ENCODE measurements at regions not wholly inside any gene's neighbourhood (a gene's known extent, or its start where the extent isn't known, plus 50 kb on each side); places are given as distances from the start of the nearest gene placed in this dataset.

DNA sequence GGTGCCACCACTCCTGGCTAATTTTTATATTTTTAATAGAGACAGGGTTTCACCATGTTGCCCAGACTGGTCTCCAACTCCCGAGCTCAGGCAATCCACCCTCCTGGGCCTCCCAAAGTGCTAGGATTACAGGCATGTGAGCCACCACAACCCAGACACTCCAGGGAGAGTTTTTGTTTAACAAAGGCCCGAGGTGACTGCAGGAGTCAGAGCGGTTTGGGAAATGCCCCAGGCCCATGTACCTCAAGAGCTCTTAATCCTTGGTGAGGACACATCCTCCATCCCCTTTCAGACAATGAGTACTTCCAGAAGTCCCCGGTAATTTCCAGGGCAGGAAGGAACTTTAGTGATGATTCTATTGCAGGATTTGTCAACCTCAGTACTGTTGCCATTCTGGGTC, 176.0 kb downstream of the ESRRB start:
- DNase-seq, result no peak

DNA sequence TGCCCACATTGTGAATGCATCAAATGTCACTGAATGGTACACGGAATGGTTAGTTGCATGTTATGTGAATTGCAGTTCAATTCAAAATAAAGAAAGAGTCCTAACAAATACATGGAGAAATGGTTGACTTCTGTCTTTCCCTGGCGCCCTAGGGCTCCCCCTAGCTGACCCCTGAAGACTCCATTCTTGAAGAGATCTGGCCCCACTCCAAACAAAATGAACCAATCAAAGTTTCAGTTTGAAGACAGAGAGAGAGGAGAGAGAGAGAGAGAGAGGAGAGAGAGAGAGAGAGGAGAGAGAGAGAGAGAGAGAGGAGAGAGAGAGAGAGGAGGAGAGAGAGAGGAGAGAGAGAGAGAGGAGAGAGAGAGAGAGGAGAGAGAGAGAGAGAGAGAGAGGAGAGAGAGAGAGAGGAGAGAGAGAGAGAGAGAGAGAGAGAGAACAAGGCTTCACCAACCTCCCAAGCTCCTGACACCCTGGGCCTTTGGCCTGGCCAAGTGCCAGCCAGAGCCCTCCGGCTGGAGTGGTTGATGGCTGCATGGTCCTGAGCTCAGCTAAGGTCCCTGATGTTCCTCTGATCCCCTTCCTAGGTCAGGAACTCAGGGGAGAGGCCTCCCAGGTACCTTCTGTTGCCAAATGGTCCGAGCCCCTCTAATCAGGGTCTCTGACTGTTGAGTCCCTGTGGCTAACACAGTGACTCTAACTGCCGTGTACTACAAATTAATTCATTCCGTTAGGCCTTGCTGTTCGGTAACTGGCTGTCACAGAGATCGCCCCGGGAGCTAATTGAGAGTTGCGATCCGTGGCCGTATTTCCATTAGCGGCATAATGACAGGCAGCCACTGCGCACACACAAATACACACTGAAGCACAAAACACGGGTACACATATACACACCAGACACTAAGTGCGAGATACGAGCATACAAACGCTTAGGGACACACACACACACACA, 188.8 kb downstream of the ESRRB start:
- no peak for DNase-seq

DNA sequence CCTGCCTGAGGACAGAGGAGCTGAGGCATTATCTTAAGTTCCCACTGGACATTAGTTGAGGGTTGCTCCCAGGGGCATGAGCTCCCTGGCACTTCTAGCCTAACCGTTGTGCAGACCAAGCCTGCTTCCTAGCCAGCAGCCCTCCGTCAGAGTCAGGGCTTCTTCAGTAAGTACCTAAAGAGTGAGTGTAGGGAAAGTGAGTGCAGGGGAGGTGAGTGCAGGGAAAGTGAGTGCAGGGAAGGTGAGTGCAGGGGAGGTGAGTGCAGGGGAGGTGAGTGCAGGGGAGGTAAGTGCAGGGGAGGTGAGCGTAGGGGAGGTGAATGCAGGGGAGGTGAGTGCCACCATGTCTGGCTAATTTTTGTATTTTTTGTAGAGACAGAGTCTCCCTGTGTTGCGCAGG, 190.5 kb downstream of the ESRRB start:
- DNase-seq, result no peak

DNA sequence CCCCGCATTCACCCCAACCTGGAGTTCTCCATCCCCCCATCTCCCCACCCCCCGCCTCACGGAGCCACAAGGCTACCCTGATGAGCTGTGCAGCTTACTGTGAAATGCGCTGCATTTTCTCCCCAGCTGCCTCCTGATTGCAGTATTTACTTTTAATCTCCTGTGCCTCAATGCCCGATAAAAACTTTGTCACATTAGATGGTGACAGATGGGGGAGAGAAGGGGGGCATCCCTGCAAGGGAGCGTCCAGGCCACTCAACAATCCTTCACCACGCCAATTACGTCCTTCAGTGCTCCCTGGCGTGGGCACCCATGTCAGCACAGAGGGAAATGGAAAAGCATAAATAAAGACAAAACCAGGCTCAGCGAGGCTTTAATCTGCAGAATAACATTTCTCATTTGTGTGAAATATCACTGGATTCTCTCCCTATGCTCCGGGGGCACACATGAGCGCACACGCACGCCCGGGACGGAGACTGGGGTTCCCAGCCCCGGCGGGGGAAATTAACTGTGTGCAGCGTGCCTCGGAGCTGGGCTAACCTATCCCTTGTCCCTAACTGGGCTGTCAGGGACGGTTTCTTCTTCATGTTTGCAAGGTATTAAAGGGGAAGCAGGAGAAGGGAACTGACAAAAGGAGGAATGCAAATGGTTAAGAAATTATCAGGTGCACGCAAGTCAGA, 186.7 kb upstream of the VASH1 start:
- DNase-seq, result no peak

DNA sequence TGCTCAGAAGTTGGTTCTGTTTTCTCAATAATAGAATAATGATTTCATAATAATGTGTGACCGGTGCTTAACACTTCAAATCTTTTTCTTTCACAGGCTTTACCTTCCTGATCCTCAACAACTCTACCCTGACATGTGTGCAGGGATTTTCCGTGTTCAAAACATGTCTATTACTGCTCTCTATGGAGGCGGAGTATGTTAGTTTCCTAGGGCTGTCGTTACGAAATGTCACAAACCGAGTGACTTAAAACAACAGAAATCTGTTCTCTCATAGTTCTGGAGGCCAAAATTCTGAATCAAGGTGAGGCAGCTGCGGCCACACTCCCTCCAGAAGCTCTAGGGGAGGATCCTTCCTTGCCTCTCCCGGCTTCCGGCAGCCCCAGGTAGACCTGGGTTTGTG, 186.2 kb upstream of the VASH1 start:
- no peak for DNase-seq

DNA sequence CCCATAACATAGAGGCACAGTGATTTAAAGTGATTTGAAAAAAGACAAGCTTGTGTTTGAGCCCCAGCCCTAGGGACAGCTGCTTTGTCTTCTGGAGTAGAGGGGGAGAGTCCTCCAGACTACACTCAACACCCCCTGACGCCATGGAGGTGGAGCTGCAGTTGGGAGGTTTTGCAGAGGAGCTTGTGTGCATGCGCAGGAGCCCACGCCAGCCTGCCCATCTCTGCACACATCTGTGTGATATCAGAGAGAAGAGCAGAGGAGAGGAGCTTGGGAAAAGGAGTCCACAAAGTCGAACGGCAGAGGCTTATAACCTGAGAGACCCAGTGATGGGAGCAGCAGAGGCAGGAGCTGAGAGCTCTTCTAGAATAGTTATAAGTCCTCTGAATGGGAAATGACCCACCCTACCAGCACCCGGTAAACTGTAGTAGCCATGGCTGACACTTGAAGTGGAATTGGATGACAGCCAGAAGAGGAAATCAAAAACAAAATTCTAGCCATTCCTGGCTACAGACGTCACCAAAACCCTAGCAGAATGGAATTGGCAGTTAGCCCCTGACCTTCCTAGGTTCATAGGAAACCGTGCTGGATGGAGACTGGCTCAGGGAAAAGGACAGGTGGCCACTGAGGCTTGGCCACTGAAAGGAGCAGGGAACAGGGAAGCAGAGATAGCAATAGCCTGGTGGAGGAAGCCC, 185.1 kb upstream of the VASH1 start:
- DNase-seq, result peak; percentile 69

DNA sequence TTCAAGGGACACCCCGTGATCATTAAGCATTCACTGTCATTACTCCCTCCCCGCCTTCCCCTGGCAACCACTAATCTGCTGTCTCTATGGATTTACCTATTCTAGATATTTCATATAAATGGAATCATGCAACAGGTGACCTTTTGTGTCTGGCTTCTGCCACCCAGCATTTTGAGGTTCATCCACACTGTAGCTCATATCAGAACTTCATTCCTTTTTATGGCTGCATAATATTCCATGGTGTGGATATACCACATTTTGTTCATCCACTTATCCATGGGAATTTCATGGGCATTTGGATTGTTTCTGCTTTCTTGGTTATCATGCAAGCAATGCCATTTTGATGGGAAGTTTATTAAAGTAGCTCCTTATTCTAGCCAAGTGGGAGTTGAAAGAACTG, 184.2 kb upstream of the VASH1 start:
- DNase-seq, result no peak

DNA sequence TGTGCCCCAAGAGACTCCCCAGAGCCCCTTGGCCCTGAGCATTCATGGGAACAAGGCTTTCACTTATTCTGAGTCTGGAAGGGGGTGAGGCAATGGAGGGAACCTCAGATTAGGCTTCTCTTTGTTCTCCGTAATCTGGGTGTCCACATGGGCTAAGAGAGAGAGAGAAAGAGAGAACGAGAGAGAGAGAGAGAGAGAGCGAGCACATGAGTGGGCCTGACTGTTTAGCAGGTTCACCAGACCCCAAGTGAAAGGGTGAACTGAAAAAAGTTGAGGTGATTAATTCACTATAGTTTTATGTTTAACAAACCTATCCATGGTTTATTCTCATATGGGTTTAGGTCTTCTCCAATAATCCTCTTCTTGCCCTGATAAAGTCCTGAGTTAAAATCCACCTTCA, 183.4 kb upstream of the VASH1 start:
- no peak for DNase-seq

DNA sequence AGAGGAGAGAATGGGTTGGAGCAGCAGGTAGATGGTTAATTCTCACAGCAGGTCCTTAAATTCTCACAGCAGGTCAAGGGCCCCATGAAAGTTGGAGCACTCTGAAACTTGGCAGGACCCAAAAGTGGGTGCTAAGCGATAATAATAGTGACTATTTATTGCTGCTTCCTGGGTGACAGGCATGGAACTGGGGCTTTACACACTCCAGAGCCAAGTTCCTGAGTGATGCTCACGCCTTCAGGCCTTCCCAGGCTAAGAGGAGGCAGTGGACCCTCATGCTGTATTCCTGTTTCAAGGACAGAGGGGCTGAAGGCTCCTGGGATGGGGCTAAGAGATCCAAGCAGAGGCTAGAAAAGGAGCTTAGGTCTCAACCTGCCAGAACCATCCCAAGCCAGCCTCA, 180.9 kb upstream of the VASH1 start:
- no peak for DNase-seq

DNA sequence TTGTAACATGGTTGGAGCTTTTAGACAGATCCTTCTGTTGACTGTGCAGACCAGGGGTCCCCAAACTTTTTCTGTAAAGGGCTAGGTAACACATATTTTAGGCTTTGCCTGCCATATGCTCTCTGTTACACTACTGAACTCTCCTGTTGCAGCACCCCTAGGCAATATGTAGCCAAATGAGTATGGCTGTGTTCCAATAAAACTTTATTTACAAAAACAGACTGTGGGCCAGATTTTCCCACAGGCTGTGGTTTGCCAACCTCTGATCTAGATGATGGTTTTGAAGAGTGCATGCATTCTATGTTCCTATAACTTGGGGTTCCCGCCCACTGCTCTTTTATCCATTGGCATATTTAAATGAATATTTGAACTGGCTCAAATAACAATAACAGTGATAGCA, 180.3 kb upstream of the VASH1 start:
- DNase-seq, result peak; percentile 32

DNA sequence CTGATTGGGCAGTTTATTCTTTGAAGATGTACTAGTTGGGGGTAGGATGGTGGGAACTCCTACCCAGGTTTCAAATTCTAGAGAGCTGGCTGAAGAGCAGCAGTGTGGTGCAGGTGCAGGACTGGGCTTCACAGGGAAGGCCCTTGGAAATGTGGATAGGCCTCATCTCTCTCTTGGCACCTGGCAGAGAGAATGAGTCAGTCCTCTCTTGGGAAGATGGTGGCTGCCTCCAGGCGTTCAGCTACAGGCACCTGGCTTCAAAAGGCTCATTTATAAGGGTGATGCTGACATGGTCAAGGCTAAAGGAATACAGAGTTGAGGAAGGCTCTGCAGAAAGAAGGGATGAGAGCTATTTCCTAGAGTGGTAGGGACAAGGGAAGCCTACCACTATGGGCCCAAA, 179.7 kb upstream of the VASH1 start:
- no peak for DNase-seq

DNA sequence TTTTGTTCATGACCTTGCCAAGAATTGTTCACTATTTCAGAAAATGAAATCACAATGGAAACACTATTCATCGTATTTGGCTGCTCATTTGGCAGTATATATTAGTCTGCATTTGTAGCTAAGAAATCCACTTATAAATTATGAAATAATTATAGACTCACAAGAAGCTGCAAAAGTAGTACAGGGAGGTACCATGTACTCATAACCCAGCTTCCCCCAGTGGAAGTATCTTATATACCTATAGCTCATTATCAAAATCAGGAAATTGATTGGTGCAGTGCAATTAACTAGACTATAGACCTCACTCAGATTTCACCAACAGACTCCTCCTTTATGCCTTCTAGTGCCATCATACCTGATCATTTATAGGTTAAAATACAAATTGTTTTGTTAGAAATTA, 178.8 kb upstream of the VASH1 start:
- DNase-seq, result no peak

DNA sequence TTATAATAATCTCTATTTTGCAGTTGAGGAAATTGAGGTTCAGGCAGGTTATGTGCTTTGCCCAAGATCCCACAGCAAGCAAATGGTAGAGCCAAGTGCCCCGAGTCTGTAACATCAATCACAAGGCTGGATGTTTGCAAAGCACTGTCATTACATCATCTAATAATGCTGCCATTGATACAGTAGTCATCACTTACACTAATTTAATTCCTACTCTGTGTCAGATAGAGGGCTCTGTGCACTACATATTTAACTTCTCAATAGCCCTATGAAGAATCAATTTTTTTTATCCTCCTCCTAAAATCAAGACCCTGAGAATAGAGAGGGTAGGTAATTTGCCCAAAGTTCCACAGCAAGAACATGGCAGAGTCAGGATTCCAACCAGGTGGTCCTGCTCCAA, 178.1 kb upstream of the VASH1 start:
- DNase-seq, result peak; percentile 68

DNA sequence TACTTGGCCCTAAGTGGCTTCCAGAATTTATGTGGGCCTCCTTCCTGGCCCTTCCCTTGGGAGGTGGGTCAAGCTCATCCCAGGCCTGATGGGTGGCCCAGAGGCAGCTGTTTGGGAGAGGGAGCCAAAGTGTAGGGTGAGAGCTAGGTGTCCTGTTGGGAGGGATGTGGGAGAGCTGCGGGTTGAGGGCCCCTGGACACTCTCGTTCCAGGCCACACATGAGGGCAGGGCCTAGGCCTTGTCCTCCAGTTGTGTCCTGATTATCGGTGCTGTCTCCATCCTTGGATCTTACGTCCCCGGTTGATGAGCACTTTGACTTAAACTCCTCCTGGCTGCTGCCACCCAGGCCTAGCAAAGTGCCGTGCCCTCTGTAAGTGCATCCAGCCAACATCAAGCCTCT, 177.5 kb upstream of the VASH1 start:
- DNase-seq, result no peak

DNA sequence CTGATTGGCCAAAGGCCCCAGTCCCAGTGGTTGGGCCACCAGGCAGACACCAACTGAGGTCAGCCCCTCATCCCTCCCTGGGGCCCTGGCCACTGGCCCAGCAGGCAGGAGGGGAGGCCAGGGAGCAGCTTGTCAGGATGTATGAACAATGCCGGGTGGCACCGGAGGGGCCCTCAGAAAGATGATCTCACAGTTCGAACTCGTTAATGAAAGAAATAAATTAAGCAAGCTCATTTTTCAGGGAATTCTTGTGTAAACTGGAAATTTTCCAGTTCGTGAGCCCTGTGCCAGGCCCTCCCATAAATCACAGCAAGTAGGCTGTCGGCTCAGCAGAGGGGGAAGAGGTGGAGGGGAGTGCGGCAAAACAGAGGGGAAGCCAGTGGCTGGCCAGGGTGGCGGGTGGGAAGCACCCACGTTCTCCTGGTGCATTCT, 177.0 kb upstream of the VASH1 start:
- DNase-seq, result peak; percentile 99

DNA sequence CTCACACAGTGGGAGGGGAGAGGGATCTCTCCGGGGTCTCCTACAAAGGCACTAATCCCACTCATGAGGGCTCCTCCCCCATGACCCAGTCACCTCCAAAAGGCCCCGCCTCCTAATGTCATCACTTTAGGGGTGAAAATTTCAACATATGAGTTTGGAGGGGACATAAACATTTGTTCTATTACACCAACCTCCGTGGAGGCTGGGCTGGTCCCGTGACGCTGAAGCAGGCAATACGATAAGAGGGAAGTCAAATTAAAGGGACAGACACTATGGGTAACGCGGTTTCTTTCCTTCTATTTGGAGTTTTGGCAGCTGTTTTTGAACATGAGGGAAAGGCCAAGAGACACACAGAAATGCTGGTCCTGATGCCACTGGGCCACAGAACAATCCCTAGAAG, 175.7 kb upstream of the VASH1 start:
- DNase-seq, result no peak

DNA sequence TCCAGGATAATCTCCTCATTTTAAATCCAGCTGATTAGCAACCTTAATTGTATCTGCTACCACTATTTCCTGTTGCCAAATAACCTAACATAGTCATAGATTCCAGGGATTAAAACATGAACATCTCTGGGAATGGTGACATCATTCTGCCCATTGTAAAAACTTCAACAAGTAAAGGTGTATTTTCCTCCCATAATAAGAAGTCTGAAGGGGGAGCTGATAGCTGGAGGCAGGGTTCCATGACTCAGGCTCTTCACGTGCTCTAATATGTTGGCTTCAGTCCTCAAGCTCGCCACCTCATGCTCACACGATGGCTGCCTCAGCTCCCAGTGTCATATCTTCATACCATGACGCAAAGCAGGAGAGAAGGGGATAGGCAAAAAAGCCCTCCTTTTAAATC, 172.0 kb upstream of the VASH1 start:
- no peak for DNase-seq

DNA sequence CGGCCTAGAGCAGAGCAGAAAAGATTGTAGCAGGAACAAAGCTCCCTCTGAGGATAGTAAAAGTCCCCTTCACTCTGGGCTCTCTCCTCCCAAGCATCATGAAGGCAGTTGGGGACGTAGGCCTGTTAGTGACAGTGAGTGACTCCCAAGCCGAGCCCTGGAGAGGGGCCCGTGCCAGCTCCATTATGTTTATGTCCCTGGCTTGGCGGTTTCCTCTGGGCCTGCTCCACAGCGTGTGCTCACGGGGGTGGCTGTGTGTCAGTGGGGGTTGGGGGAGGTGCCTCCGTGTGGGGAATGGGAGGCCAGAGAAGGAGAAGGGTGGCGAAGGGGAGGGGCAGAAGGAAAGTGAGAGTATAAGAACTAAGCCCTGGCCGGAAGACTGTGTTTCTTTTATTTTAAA, 170.0 kb upstream of the VASH1 start:
- DNase-seq, result peak; percentile 35

DNA sequence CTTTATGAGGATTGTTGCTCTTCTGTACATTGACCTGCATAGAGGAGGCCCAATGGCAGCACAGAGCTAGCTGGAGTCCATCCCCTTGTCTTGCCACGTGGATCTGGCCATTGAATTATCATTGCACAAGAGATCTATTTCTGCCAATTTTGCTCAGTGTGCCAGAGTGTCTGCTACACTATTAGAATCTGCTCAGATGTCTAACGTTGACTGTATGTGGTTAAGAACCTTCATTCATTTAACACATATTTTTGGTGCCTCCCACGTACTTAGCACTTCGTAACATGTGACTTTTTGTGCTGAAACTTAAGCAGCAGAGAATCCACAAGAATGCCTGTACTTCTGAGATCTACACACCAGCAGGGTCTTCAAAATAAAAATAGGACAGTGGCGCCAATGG, 166.0 kb upstream of the VASH1 start:
- DNase-seq, result no peak

DNA sequence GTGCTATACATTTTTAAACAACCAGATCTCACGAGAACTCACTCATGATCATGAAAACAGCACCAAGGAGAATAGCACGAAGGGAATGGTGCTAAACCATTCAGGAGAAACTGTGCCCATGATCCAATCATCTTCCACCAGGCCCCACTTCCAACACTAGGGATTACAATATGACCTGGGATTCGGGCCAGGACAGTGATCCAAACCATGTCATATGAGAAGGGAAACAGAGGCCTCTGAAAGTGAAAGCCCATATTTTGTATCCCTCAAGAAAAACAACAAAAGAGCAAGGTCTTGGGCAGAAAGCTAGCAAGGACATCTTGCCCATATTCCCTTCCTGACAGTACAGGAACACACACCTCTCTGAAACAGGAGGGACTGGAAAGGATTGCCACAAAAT, 163.9 kb upstream of the VASH1 start:
- DNase-seq, result peak; percentile 29

DNA sequence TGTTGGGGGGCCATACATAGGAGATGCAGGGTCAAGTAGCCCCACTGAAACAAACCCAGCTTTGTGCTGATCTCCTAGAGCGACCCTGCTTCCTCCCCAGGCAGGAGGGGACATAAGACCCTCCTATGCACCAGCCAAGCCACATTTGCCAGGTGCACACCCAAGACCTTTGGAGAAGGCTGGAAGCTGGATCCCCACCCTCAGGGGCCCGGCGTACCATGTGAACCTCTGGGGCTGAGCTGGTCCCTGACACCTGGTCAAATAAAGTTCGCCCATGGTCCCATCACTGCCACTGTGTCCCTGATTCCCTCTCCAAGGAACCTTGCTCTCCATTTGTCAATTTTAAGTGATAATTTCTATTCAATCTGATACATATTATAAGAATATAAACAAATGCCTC, 162.1 kb upstream of the VASH1 start:
- no peak for DNase-seq

DNA sequence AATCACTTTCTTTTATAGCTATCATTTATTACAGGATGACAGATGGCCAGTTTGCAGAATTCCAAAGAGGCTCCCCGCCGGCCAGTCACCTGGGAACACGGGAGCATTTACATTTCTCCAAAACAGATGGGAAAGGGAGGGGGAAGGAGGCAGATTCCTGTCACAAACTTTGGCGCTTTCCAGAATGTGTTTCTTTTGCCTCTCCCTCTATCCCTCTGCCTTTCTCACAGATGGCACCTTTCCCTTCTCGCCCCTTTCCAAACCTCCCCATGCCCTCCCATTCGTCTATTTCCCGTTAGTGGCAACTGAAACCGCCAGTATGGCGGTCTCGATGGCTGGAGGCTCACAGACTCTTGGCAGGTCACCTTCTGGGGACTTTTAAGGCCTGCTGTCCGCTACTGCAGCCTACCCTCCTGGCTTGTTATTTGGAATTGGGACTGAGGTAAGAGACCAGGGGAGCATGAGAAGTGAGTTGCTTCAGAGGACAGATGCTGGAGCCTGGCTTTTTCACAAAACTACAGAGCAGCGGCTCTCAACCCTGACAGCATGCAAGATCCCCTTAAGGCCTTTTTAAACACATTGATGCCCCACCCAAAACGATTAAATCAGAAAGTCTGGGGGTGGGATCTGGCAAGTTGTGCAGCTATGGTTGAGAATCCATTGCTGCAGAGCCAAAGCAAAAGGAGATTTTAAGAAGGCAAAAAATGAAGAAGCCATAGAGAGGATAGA, 161.5 kb upstream of the VASH1 start:
- peak; percentile 58 for DNase-seq

DNA sequence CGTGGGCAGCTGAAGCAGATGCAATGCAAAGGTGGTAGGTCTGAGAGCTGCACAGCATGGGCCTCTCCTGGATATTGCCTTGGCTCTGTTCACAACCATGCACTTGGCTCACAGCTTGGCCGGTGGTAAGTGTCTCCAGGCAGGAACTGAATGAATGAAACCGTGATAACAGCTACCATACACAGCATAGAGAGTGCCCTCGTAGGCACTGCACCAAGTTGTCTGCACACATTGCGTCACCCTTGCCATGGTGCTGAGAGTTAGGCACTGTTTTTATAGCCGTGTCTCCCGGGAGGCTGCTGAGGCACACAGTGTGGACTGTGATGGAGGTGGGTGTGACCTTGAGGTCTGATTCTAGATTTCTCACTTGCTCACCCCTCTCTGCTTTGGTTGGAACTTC, 157.6 kb upstream of the VASH1 start:
- no peak for DNase-seq
